ENCODE measurements at regions not wholly inside any gene's neighbourhood (a gene's known extent, or its start where the extent isn't known, plus 50 kb on each side); places are given as distances from the start of the nearest gene placed in this dataset.

GRCh38 chr1:209030454-209031167 lies 552.9 kb upstream of the CAMK1G start:
- no peak for TF ChIP-seq CTCF (IDR thresholded peaks at IDR 0.05)
- Histone ChIP-seq H3K27ac (no peak overlapping the region), H3K4me3 (no peak overlapping the region)
- DNase-seq (ENCODE audit: low spot score), result no peak

- no peak for TF ChIP-seq CTCF (IDR thresholded peaks at IDR 0.05)
- no peak overlapping the region for H3K4me3 ChIP-seq
- DNase-seq (ENCODE audit: low spot score), result no peak
- no peak overlapping the region for H3K27ac ChIP-seq
Observed at GRCh38 chr1:209037064-209037463, 546.5 kb upstream of the CAMK1G start.

- Histone ChIP-seq H3K4me3 (no peak overlapping the region), H3K27ac (no peak overlapping the region)
- TF ChIP-seq CTCF (IDR thresholded peaks at IDR 0.05), result no peak
- no peak for DNase-seq (ENCODE audit: low spot score)
Observed at GRCh38 chr1:209038316-209038715, 545.2 kb upstream of the CAMK1G start.

GRCh38 chr1:209038735-209039134 lies 544.8 kb upstream of the CAMK1G start:
- no peak overlapping the region for H3K4me3 ChIP-seq
- no peak for TF ChIP-seq CTCF (IDR thresholded peaks at IDR 0.05)
- no peak for DNase-seq (ENCODE audit: low spot score)
- no peak overlapping the region for H3K27ac ChIP-seq

- no peak overlapping the region for H3K4me3 ChIP-seq
- DNase-seq (ENCODE audit: low spot score), result no peak
- H3K27ac ChIP-seq, result no peak overlapping the region
- no peak for TF ChIP-seq CTCF (IDR thresholded peaks at IDR 0.05)
Observed at GRCh38 chr1:209040351-209040750, 543.2 kb upstream of the CAMK1G start.

GRCh38 chr1:209041927-209042326 lies 541.6 kb upstream of the CAMK1G start:
- no peak overlapping the region for H3K27ac ChIP-seq
- no peak for DNase-seq (ENCODE audit: low spot score)
- H3K4me3 ChIP-seq, result no peak overlapping the region
- no peak for TF ChIP-seq CTCF (IDR thresholded peaks at IDR 0.05)

- no peak for DNase-seq (ENCODE audit: low spot score)
- H3K4me3 ChIP-seq, result no peak overlapping the region
- no peak for TF ChIP-seq CTCF (IDR thresholded peaks at IDR 0.05)
- no peak overlapping the region for H3K27ac ChIP-seq
Observed at GRCh38 chr1:209042413-209042812, 541.1 kb upstream of the CAMK1G start.
